Suprapubic skin (tissue), 4 donors: ENCODE measurements at regions not wholly inside any gene's neighbourhood (a gene's known extent, or its start where the extent isn't known, plus 50 kb on each side); places are given as distances from the start of the nearest gene placed in this dataset.

Experiments used
- POLR2A ChIP-seq, 2 donors: fragments of 450-650 bp; IDR thresholded peaks; one replicate each; pipeline ENCODE4 v1.6.1; 2017; ENCODE audit warnings: antibody characterized with exemption in 2 of 2, mild to moderate bottlenecking in 2 of 2, moderate library complexity in 2 of 2
- POLR2AphosphoS5 ChIP-seq, 3 donors: sonication (generic); formaldehyde crosslinking; IDR thresholded peaks; one replicate each; pipeline ENCODE4 v1.6.1; 2017; ENCODE audit warnings: antibody characterized with exemption in 3 of 3
- TF ChIP-seq, protein P1 (sequence below), 2 donors: fragments of 200-600 bp in 1 of 2; fragments of 450-650 bp in 1 of 2; sonication (generic) in 1 of 2; IDR thresholded peaks; one replicate each; pipeline ENCODE4 v1.5.1; 2016 to 2019; ENCODE audit warnings: antibody characterized with exemption in 2 of 2, mild to moderate bottlenecking in 1 of 2, moderate library complexity in 1 of 2

GRCh38 chr3:166307756-166308350, 470.6 kb upstream of the BCHE start:
- TF ChIP-seq, protein P1, sequence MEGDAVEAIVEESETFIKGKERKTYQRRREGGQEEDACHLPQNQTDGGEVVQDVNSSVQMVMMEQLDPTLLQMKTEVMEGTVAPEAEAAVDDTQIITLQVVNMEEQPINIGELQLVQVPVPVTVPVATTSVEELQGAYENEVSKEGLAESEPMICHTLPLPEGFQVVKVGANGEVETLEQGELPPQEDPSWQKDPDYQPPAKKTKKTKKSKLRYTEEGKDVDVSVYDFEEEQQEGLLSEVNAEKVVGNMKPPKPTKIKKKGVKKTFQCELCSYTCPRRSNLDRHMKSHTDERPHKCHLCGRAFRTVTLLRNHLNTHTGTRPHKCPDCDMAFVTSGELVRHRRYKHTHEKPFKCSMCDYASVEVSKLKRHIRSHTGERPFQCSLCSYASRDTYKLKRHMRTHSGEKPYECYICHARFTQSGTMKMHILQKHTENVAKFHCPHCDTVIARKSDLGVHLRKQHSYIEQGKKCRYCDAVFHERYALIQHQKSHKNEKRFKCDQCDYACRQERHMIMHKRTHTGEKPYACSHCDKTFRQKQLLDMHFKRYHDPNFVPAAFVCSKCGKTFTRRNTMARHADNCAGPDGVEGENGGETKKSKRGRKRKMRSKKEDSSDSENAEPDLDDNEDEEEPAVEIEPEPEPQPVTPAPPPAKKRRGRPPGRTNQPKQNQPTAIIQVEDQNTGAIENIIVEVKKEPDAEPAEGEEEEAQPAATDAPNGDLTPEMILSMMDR (IDR thresholded peaks at IDR 0.05) = no peak
- TF ChIP-seq POLR2AphosphoS5 (IDR thresholded peaks at IDR 0.05) = no peak
- no peak for TF ChIP-seq POLR2A (IDR thresholded peaks at IDR 0.05)
